Loucy (cell line): ENCODE measurements at regions not wholly inside any gene's neighbourhood (a gene's known extent, or its start where the extent isn't known, plus 50 kb on each side); places are given as distances from the start of the nearest gene placed in this dataset.

Experiments used
- H2AFZ ChIP-seq: fragments of 200-600 bp; sonication (generic); 2 replicates; pipeline ENCODE4 v1.6.0; 2016; ENCODE audit warnings: antibody characterized with exemption, mild to moderate bottlenecking, low read length, moderate library complexity
- H3F3A ChIP-seq: fragments of 200-600 bp; 2 replicates; pipeline ENCODE4 v1.6.0; 2016; ENCODE audit warnings: antibody characterized with exemption, low read depth, mild to moderate bottlenecking
- H3K27me3 ChIP-seq: fragments of 200-600 bp; sonication (generic); 2 replicates; pipeline ENCODE4 v1.6.1; 2014; ENCODE audit warnings: low read length, mild to moderate bottlenecking; ENCODE audit not compliant: insufficient read depth, poor library complexity, severe bottlenecking
- H3K36me3 ChIP-seq: fragments of 200-600 bp; sonication (generic); 2 replicates; pipeline ENCODE4 v1.6.1; 2016; ENCODE audit warnings: low read length; ENCODE audit not compliant: insufficient read depth
- H3K4me1 ChIP-seq: fragments of 200-600 bp; sonication (generic); 2 replicates; pipeline ENCODE4 v1.5.1; 2014; ENCODE audit warnings: low read length, mild to moderate bottlenecking; ENCODE audit not compliant: insufficient read depth, poor library complexity, severe bottlenecking
- H3K4me2 ChIP-seq: fragments of 200-600 bp; sonication (generic); 2 replicates; pipeline ENCODE4 v1.6.0; 2014; ENCODE audit warnings: antibody characterized with exemption, low read length, low read depth, mild to moderate bottlenecking; ENCODE audit not compliant: poor library complexity, severe bottlenecking
- H3K4me3 ChIP-seq: fragments of 200-600 bp; sonication (generic); 2 replicates; pipeline ENCODE4 v1.5.1; 2014; ENCODE audit warnings: low read length, mild to moderate bottlenecking, mixed read lengths; ENCODE audit not compliant: poor library complexity, severe bottlenecking
- H3K79me2 ChIP-seq: fragments of 200-600 bp; sonication (generic); 2 replicates; pipeline ENCODE4 v1.6.1; 2014; ENCODE audit warnings: low read length; ENCODE audit not compliant: insufficient read depth
- H3K9ac ChIP-seq: fragments of 200-600 bp; sonication (generic); 2 replicates; pipeline ENCODE4 v1.6.0; 2014; ENCODE audit warnings: mild to moderate bottlenecking, low read depth, low read length, moderate library complexity; ENCODE audit not compliant: poor library complexity, severe bottlenecking
- H3K9me2 ChIP-seq: fragments of 200-600 bp; sonication (generic); replicated peaks from 2 replicates; pipeline ENCODE4 v1.6.1; 2016; ENCODE audit warnings: low read depth, low read length, mixed read lengths
- H3K9me3 ChIP-seq: fragments of 200-600 bp; sonication (generic); 2 replicates; pipeline ENCODE4 v1.6.1; 2014; ENCODE audit warnings: mild to moderate bottlenecking, antibody characterized with exemption, low read length, low read depth; ENCODE audit not compliant: insufficient read depth
- H4K20me1 ChIP-seq: fragments of 200-600 bp; sonication (generic); 2 replicates; pipeline ENCODE4 v1.6.0; 2014; ENCODE audit warnings: antibody characterized with exemption, low read length, mild to moderate bottlenecking; ENCODE audit not compliant: insufficient read depth, poor library complexity, severe bottlenecking
- CTCF ChIP-seq: fragments of 200-600 bp; sonication (generic); conservative IDR thresholded peaks from 2 replicates; pipeline ENCODE4 v1.5.1; 2014; ENCODE audit warnings: mild to moderate bottlenecking, antibody characterized with exemption, low read length
- EZH2phosphoT487 ChIP-seq: fragments of 200-600 bp; IDR thresholded peaks from 2 replicates; pipeline ENCODE4 v1.6.1; 2018; ENCODE audit warnings: antibody characterized with exemption, mild to moderate bottlenecking, moderate library complexity, borderline replicate concordance

GRCh38 chr12:58090685-58091084 is 149.3 kb downstream of the ATP23 start:
- no peaks in the 10 kb centered on the region for H3K27me3 ChIP-seq
- H3K9me3 ChIP-seq = no peaks in the 10 kb centered on the region
- H3K9ac ChIP-seq = no peak overlapping the region
- H2AFZ ChIP-seq = no peak overlapping the region
- no peaks in the 10 kb centered on the region for H3K9me2 ChIP-seq
- H3F3A ChIP-seq = no peaks in the 10 kb centered on the region
- no peak overlapping the region for H3K4me2 ChIP-seq
- H3K4me3 ChIP-seq = no peak overlapping the region
- TF ChIP-seq CTCF (no peak), EZH2phosphoT487 (no peak)
- H3K4me1 ChIP-seq = no peaks in the 10 kb centered on the region
- H3K36me3 ChIP-seq = no peaks in the 10 kb centered on the region
- no peaks in the 10 kb centered on the region for H3K79me2 ChIP-seq
- H4K20me1 ChIP-seq = no peaks in the 10 kb centered on the region

- Histone ChIP-seq H2AFZ (no peak overlapping the region), H3K9ac (no peak overlapping the region), H3K36me3 (no peaks in the 10 kb centered on the region), H3K9me3 (0 out of 2 replicates have a peak, but pooled peaks cover 4% of the 10 kb centered on the region), H3K79me2 (no peaks in the 10 kb centered on the region), H4K20me1 (no peaks in the 10 kb centered on the region), H3F3A (no peaks in the 10 kb centered on the region), H3K4me2 (no peak overlapping the region), H3K4me3 (no peak overlapping the region), H3K4me1 (no peaks in the 10 kb centered on the region), H3K9me2 (no peaks in the 10 kb centered on the region), H3K27me3 (no peaks in the 10 kb centered on the region)
- no peak for TF ChIP-seq EZH2phosphoT487
- no peak for TF ChIP-seq CTCF
Observed at GRCh38 chr12:58095002-58095401, 153.6 kb downstream of the ATP23 start.

- no peaks in the 10 kb centered on the region for H3K4me1 ChIP-seq
- H3K9me3 ChIP-seq = 0 out of 2 replicates have a peak, but pooled peaks cover 4% of the 10 kb centered on the region
- no peak overlapping the region for H3K4me2 ChIP-seq
- no peak overlapping the region for H3K4me3 ChIP-seq
- H3K9ac ChIP-seq = no peak overlapping the region
- H3F3A ChIP-seq = no peaks in the 10 kb centered on the region
- H3K27me3 ChIP-seq = no peaks in the 10 kb centered on the region
- H2AFZ ChIP-seq = no peak overlapping the region
- H3K36me3 ChIP-seq = no peaks in the 10 kb centered on the region
- TF ChIP-seq CTCF (no peak), EZH2phosphoT487 (no peak)
- H3K79me2 ChIP-seq = no peaks in the 10 kb centered on the region
- no peaks in the 10 kb centered on the region for H3K9me2 ChIP-seq
- H4K20me1 ChIP-seq = no peaks in the 10 kb centered on the region
Observed at GRCh38 chr12:58097741-58098140, 156.4 kb downstream of the ATP23 start.
